Stomach (tissue), 8 donors: ENCODE measurements at regions not wholly inside any gene's neighbourhood (a gene's known extent, or its start where the extent isn't known, plus 50 kb on each side); places are given as distances from the start of the nearest gene placed in this dataset.

Experiments
- DNase-seq, 2 donors: peaks; one replicate each; pipeline versions ENCODE4 v3.0.0 to v3.0.0-alpha.2; 2013 to 2019
- H3K27ac ChIP-seq, 5 donors: fragments of 200-600 bp in 4 of 5; sonication (generic) in 4 of 5; one replicate each; pipeline ENCODE4 v1.5.1; 2013 to 2019; ENCODE audit warnings: mild to moderate bottlenecking in 1 of 5, moderate library complexity in 1 of 5
- H3K27me3 ChIP-seq, 3 donors: fragments of 200-600 bp; sonication (generic); one replicate each; pipeline ENCODE4 v1.5.1; 2017 to 2019; ENCODE audit warnings: mixed run types in 1 of 3
- H3K36me3 ChIP-seq, 4 donors: fragments of 200-600 bp; sonication (generic); 1 replicate in 3 of 4; 2 replicates in 1 of 4; pipeline ENCODE4 v1.5.1; 2016 to 2019
- H3K4me1 ChIP-seq, 4 donors: fragments of 200-600 bp; sonication (generic); one replicate each; pipeline ENCODE4 v1.5.1; 2016 to 2019
- H3K4me3 ChIP-seq, 4 donors: fragments of 200-600 bp; sonication (generic) in 3 of 4; one replicate each; pipeline ENCODE4 v1.5.1; 2016 to 2019; ENCODE audit warnings: mild to moderate bottlenecking in 1 of 4
- H3K9me3 ChIP-seq, 4 donors: fragments of 200-600 bp; sonication (generic); one replicate each; pipeline ENCODE4 v1.5.1; 2016 to 2019
- CTCF ChIP-seq, 7 experiments: fragments of 450-650 bp in 4 of 7; fragments of 200-600 bp in 3 of 7; sonication (generic) in 3 of 7; IDR thresholded peaks; one replicate each; pipeline ENCODE4 v1.5.1; 2016 to 2019; ENCODE audit warnings: antibody characterized with exemption in 7 of 7, control low read depth in 2 of 7, mild to moderate bottlenecking in 1 of 7
- EP300 ChIP-seq: sonication (generic); formaldehyde crosslinking; IDR thresholded peaks from one replicate; pipeline ENCODE4 v1.6.1; 2017; ENCODE audit warnings: antibody characterized with exemption
- POLR2A ChIP-seq, 4 donors: fragments of 450-650 bp; IDR thresholded peaks; one replicate each; pipeline ENCODE4 v1.6.1; 2016; ENCODE audit warnings: antibody characterized with exemption in 4 of 4, control low read depth in 2 of 4, mild to moderate bottlenecking in 1 of 4, moderate library complexity in 1 of 4
- POLR2AphosphoS5 ChIP-seq, 3 donors: sonication (generic); formaldehyde crosslinking; IDR thresholded peaks; one replicate each; pipeline ENCODE4 v1.6.1; 2016; ENCODE audit warnings: antibody characterized with exemption in 3 of 3
- WGBS, 5 donors: extraction: QIAGEN DNeasy Blood & Tissue Kit in 3 of 5; methylation state at CpG; one replicate each; pipeline versions ENCODE4 v1.1.5 to v1.1.7; 2013 to 2018; 5-methylcytosine and 5-hydroxymethylcytosine counted together
- intact Hi-C: fragments of 100-400 bp; cut with DNase I; formaldehyde crosslinking; loops from one replicate; pipeline ENCODE4 v1.15.1; 2023; ENCODE audit warnings: low total_unique reads
- donor health status: healthy with polysubstance abuse.
- donor health status: Bipolar disorder and iron deficiency.
- donor health status: healthy.

GRCh38 chr3:74862476-74862875 is 248.0 kb upstream of the CNTN3 start:
- Histone ChIP-seq H3K27me3 (no peaks in the 10 kb centered on the region), H3K36me3 (no peaks in the 10 kb centered on the region), H3K9me3 (no peaks in the 10 kb centered on the region), H3K4me1 (no peaks in the 10 kb centered on the region), H3K27ac (no peak overlapping the region), H3K4me3 (no peak overlapping the region)
- WGBS, 5 donors: 56 to 67% (median 60%) methylated on average over 3 of the region's 3 CpGs
- intact Hi-C loops: no loop called here
- peak in 1 of 2 donors; percentile 78 for DNase-seq
- TF ChIP-seq EP300: no peak
- no peak for TF ChIP-seq POLR2AphosphoS5 (IDR thresholded peaks at IDR 0.05)
- no peak for TF ChIP-seq CTCF (IDR thresholded peaks at IDR 0.05)
- TF ChIP-seq POLR2A (IDR thresholded peaks at IDR 0.05): no peak

- 53 to 61% (median 56%) methylated on average over 3 of the region's 3 CpGs for WGBS, 5 donors
- H3K36me3 ChIP-seq: no peaks in the 10 kb centered on the region
- no peaks in the 10 kb centered on the region for H3K4me1 ChIP-seq
- H3K27me3 ChIP-seq: no peaks in the 10 kb centered on the region
- no peaks in the 10 kb centered on the region for H3K9me3 ChIP-seq
- no peak overlapping the region for H3K4me3 ChIP-seq
- TF ChIP-seq CTCF (IDR thresholded peaks at IDR 0.05) (no peak), EP300 (no peak), POLR2A (IDR thresholded peaks at IDR 0.05) (no peak)
- no peak overlapping the region for H3K27ac ChIP-seq
- DNase-seq: no peak
- intact Hi-C loops: no loop called here
Observed at GRCh38 chr3:74861211-74861610, 246.8 kb upstream of the CNTN3 start.

GRCh38 chr3:74858086-74858485 is 243.6 kb upstream of the CNTN3 start:
- Histone ChIP-seq H3K4me1 (no peaks in the 10 kb centered on the region), H3K9me3 (no peaks in the 10 kb centered on the region), H3K27me3 (no peaks in the 10 kb centered on the region), H3K4me3 (no peak overlapping the region), H3K36me3 (no peaks in the 10 kb centered on the region), H3K27ac (no peak overlapping the region)
- intact Hi-C loops: no loop called here
- TF ChIP-seq CTCF (IDR thresholded peaks at IDR 0.05) (no peak), POLR2AphosphoS5 (IDR thresholded peaks at IDR 0.05) (no peak), EP300 (no peak), POLR2A (IDR thresholded peaks at IDR 0.05) (no peak)
- DNase-seq: no peak
- WGBS, 5 donors: 74 to 87% (median 84%) methylated on average over 2 of the region's 2 CpGs

GRCh38 chr3:74850381-74850780 is 235.9 kb upstream of the CNTN3 start:
- no peaks in the 10 kb centered on the region for H3K9me3 ChIP-seq
- no peak for TF ChIP-seq EP300
- no peak for TF ChIP-seq POLR2A (IDR thresholded peaks at IDR 0.05)
- TF ChIP-seq CTCF (IDR thresholded peaks at IDR 0.05): no peak
- TF ChIP-seq POLR2AphosphoS5 (IDR thresholded peaks at IDR 0.05): no peak
- DNase-seq: no peak
- intact Hi-C loops: no loop called here
- H3K4me1 ChIP-seq: no peaks in the 10 kb centered on the region
- H3K27me3 ChIP-seq: no peaks in the 10 kb centered on the region
- no peak overlapping the region for H3K4me3 ChIP-seq
- 74 to 84% (median 78%) methylated on average over 3 of the region's 3 CpGs for WGBS, 5 donors
- H3K27ac ChIP-seq: no peak overlapping the region
- no peaks in the 10 kb centered on the region for H3K36me3 ChIP-seq
